Suppressor macrophage treated with lipopolysaccharide for 4 hours (primary cell): ENCODE measurements at regions not wholly inside any gene's neighbourhood (a gene's known extent, or its start where the extent isn't known, plus 50 kb on each side); places are given as distances from the start of the nearest gene placed in this dataset.

Source experiments
- DNase-seq: peaks from one replicate; pipeline ENCODE4 v3.0.0-alpha.2; 2020

GRCh38 chr4:61085534-61085933 lies 114.6 kb upstream of the ADGRL3 start:
- no peak for DNase-seq

DNA sequence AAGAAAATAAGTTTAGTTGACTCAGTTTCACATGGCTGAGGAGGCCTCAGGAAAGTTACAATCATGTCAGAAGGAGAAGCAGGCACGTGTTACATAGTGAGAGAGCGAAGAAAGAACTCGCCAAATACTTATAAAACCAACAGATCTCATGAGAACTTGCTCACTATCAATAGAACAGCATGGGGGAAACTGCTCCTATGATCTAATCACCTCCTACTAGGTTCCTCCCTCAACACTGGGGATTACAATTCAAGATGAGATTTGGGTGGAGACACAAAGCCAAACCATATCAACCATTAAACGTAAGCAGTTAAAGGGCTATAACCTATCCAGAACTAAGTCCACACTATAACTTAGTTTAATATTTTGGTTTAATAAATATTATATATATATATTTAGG lies 113.8 kb upstream of the ADGRL3 start:
- no peak for DNase-seq

DNA sequence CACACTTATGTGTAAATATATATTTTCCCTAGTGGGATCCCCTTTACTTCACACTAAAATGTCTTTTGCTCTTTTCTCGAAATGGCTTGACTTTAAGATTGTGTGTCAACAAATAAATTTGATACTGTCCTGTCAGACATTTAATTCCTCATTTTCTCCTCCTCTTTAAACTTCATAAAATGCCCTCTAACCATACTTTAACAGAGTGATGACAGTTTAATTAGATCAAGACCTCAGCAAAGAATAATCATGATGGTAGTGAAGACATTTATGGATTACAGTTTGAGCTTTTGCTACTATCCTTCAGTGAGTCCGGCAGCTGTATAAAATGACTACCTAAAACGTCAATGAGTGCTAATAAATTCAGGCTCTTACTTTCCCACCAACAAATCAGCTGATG lies 113.1 kb upstream of the ADGRL3 start:
- DNase-seq: no peak

GRCh38 chr4:61094854-61095598 lies 105.1 kb upstream of the ADGRL3 start:
- DNase-seq: no peak

DNA sequence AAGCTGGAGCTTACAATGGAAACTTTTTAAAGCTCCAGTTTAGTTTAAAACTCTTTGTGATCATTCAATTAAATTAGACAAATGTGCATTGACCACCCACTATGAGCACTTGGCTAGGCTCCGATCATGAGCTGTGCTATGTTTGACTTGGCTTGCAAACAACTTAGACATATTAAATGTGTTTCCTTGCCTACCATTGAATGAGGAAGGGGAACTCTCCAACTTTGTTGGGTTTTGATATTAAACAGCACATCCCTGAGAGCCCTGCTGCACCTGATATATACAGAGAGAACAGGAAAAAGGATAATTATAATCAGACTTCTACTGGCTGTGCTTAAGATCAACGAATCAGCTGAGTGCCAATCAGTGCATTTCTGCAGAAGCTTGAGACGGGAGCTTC lies 71.4 kb upstream of the ADGRL3 start:
- DNase-seq: no peak

GRCh38 chr4:61129971-61130370 lies 70.2 kb upstream of the ADGRL3 start:
- DNase-seq: no peak

- DNase-seq: no peak
Measured at GRCh38 chr4:61143461-61143860, 56.7 kb upstream of the ADGRL3 start.

DNA sequence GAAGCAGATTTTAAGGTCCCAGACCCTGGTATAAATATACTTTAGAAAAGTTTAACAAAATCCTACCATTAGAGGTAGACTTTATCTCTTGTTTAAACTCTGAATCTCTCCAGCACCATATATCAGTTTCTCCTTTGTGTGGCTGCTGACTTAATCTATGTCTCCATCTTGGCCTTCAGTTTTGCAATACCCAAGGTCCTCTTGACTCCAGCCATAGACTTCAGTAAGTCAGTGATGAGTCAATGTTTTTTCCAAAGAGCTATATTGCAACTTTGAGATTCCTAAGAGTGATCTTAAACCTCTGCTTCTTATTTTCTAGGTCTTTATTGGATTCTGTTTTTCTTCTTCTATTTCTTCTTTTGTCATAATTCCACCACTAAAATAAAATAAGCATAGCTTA lies 50.8 kb upstream of the ADGRL3 start:
- peak; percentile 20 for DNase-seq
